ENCODE measurements at regions not wholly inside any gene's neighbourhood (a gene's known extent, or its start where the extent isn't known, plus 50 kb on each side); places are given as distances from the start of the nearest gene placed in this dataset.

DNA sequence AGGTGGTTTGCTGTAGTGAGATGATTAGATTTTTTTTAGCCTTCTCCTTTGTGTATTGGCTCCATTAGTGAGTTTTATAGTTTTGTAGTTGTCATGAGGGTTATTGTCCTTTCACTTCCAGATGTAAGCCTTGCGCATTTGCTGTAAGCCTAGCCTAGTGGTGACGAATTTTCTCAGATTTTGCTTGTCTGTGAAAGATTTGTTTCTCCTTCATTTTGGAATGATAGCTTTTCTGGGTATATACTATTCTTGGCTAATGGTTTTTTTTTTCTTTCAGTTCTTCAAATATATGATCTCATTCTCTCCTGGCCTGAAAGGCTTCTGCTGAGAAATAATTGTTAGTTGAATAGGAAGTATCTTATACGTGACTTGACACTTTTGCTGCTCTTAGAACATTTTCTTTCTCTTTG, 166.5 kb upstream of the THRB start:
- in situ Hi-C loops (cut with MboI) = no loop called here
- no peaks in the 10 kb centered on the region for H3F3A ChIP-seq (ENCODE audit: insufficient read depth)
- TF ChIP-seq EZH2 (IDR thresholded peaks at IDR 0.05; ENCODE audit: insufficient read depth, poor library complexity, severe bottlenecking) (no peak), EZH2phosphoT487 (IDR thresholded peaks at IDR 0.05; ENCODE audit: insufficient read depth, low read depth) (no peak)
- H3K27me3 ChIP-seq (replicated peaks; ENCODE audit: insufficient read depth) = no peaks in the 10 kb centered on the region
- H3K9ac ChIP-seq = no peak overlapping the region
- H3K4me3 ChIP-seq = no peak overlapping the region
- no peak overlapping the region for H3K27ac ChIP-seq
- H2AFZ ChIP-seq = no peak overlapping the region
- no peaks in the 10 kb centered on the region for H3K79me2 ChIP-seq (ENCODE audit: insufficient read depth)
- no peak overlapping the region for H3K4me2 ChIP-seq (ENCODE audit: unreplicated experiment)
- H3K4me1 ChIP-seq (ENCODE audit: insufficient read depth) = no peaks in the 10 kb centered on the region
- H4K20me1 ChIP-seq (ENCODE audit: insufficient read depth) = no peaks in the 10 kb centered on the region
- no peaks in the 10 kb centered on the region for H3K36me3 ChIP-seq (ENCODE audit: low read depth)
- DNase-seq = no peak
- WGBS, 2 experiments (ENCODE audit: low coverage in 1 of 2, low lambda C conversion rate in 2 of 2, missing lambda C conversion rate in 2 of 2) = 96 to 99% methylated on average over 3 of the region's 3 CpGs
- H3K9me2 ChIP-seq (ENCODE audit: insufficient read depth) = no peaks in the 10 kb centered on the region
- H3K9me3 ChIP-seq (ENCODE audit: low read depth) = no peaks in the 10 kb centered on the region

DNA sequence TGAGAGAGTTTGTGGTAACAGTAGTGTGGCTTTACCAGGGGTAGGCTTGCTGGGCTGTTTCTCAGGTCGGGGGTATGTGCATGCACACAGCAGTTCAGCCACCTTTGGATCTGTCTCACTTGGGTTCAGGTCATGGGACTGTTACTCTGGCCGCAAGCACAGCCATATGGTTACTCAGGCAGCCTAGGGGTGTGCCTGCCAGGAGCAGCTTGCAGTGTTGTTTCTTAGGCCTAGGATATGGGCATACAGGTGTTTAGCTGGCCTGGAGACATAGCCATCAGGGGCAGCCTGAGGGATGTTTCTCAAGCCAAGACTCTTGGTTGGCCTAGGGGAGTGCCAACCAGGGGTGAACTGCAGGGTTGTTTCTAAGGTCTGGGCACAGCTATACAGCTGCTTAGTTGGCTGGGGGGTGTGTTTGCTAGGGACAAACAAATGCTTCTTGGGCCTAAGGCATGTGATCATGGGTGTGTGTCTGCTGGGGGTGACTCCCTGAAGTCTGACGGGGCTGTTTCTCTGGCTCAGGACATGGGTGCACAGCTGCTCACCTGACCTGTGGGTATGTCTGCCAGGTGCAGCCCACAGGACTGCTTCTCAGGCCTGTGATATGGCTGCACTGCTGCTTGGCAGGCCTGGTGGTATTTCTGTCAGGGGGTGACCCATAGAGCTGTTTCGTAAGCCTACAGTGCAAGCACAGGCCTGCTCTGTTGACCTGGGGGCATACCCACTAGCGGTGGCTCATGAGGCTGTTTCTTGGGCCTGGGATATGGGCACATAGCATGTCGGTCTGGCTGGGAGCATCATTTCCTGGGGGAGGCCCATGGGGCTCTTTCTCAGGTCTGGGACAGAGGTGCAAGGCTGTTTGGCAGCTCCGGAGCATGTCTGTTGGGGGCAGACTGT, 168.0 kb upstream of the THRB start:
- H3K36me3 ChIP-seq (ENCODE audit: low read depth) = no peaks in the 10 kb centered on the region
- H3F3A ChIP-seq (ENCODE audit: insufficient read depth) = no peaks in the 10 kb centered on the region
- H3K4me1 ChIP-seq (ENCODE audit: insufficient read depth) = no peaks in the 10 kb centered on the region
- no peaks in the 10 kb centered on the region for H3K9me3 ChIP-seq (ENCODE audit: low read depth)
- in situ Hi-C loops (cut with MboI) = no loop called here
- H3K27me3 ChIP-seq (replicated peaks; ENCODE audit: insufficient read depth) = no peaks in the 10 kb centered on the region
- no peak overlapping the region for H3K4me3 ChIP-seq
- H4K20me1 ChIP-seq (ENCODE audit: insufficient read depth) = no peaks in the 10 kb centered on the region
- DNase-seq = no peak
- 86 to 90% methylated on average over 7 of the region's 7 CpGs for WGBS, 2 experiments (ENCODE audit: low coverage in 1 of 2, low lambda C conversion rate in 2 of 2, missing lambda C conversion rate in 2 of 2)
- no peaks in the 10 kb centered on the region for H3K79me2 ChIP-seq (ENCODE audit: insufficient read depth)
- H3K27ac ChIP-seq = no peak overlapping the region
- no peak overlapping the region for H3K9ac ChIP-seq
- no peak overlapping the region for H3K4me2 ChIP-seq (ENCODE audit: unreplicated experiment)
- TF ChIP-seq EZH2 (IDR thresholded peaks at IDR 0.05; ENCODE audit: insufficient read depth, poor library complexity, severe bottlenecking) = no peak
- no peak for TF ChIP-seq EZH2phosphoT487 (IDR thresholded peaks at IDR 0.05; ENCODE audit: insufficient read depth, low read depth)
- H3K9me2 ChIP-seq (ENCODE audit: insufficient read depth) = no peaks in the 10 kb centered on the region
- H2AFZ ChIP-seq = no peak overlapping the region

DNA sequence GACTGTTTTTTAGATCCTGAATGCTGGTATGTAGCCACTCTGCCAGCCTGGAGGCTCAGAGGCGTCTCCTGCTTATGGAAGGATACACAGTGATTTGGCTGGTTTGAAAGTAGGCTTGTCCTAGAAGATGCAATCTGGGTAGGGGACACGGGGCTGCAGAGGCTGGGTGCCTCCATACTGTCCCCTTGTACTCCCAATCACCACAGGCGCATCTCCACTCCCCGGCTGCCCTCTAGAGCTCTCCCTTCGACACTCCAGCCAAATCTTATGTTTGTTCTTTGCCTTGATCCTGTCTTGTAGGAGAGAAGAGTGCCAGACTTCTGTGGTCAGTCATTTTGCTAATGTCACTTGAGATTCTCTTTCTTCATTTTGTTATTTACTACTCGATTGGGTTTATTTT, 168.8 kb upstream of the THRB start:
- Histone ChIP-seq H3K4me3 (no peak overlapping the region), H3K36me3 (ENCODE audit: low read depth) (no peaks in the 10 kb centered on the region), H3K27me3 (replicated peaks; ENCODE audit: insufficient read depth) (no peaks in the 10 kb centered on the region), H4K20me1 (ENCODE audit: insufficient read depth) (no peaks in the 10 kb centered on the region), H3K9me3 (ENCODE audit: low read depth) (no peaks in the 10 kb centered on the region), H2AFZ (no peak overlapping the region), H3F3A (ENCODE audit: insufficient read depth) (no peaks in the 10 kb centered on the region), H3K9me2 (ENCODE audit: insufficient read depth) (no peaks in the 10 kb centered on the region), H3K4me1 (ENCODE audit: insufficient read depth) (no peaks in the 10 kb centered on the region), H3K79me2 (ENCODE audit: insufficient read depth) (no peaks in the 10 kb centered on the region), H3K9ac (no peak overlapping the region), H3K27ac (no peak overlapping the region), H3K4me2 (ENCODE audit: unreplicated experiment) (no peak overlapping the region)
- DNase-seq = no peak
- TF ChIP-seq EZH2 (IDR thresholded peaks at IDR 0.05; ENCODE audit: insufficient read depth, poor library complexity, severe bottlenecking) (no peak), EZH2phosphoT487 (IDR thresholded peaks at IDR 0.05; ENCODE audit: insufficient read depth, low read depth) (no peak)
- in situ Hi-C loops (cut with MboI) = no loop called here
- WGBS, 2 experiments (ENCODE audit: low coverage in 1 of 2, low lambda C conversion rate in 2 of 2, missing lambda C conversion rate in 2 of 2) = 90 to 94% methylated on average over 5 to 6 of the region's 6 CpGs

DNA sequence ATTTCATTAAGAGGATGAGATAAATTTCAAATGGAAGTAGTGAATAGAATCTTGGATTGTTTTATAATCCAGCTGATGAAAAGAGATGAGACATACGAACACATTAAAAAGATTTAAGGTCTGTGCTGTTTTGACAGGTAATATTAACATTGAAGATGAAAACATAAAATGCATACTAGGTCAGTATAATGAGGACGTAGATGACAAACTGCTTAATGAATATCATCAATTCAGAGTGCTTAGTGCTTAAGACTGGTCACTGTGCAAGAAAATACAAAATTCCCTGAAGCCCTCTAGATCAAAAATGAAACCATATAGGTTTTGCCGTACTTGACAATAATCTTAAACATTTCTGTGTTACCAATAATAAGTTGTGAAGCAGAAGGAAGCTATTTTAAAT, 173.4 kb upstream of the THRB start:
- H3K9me3 ChIP-seq (ENCODE audit: low read depth) = no peaks in the 10 kb centered on the region
- no peak overlapping the region for H3K27ac ChIP-seq
- in situ Hi-C loops (cut with MboI) = no loop called here
- H2AFZ ChIP-seq = no peak overlapping the region
- H3K27me3 ChIP-seq (replicated peaks; ENCODE audit: insufficient read depth) = no peaks in the 10 kb centered on the region
- H3K4me3 ChIP-seq = no peak overlapping the region
- no peak overlapping the region for H3K9ac ChIP-seq
- H3K79me2 ChIP-seq (ENCODE audit: insufficient read depth) = no peaks in the 10 kb centered on the region
- H3F3A ChIP-seq (ENCODE audit: insufficient read depth) = no peaks in the 10 kb centered on the region
- no peaks in the 10 kb centered on the region for H4K20me1 ChIP-seq (ENCODE audit: insufficient read depth)
- no peak for TF ChIP-seq EZH2phosphoT487 (IDR thresholded peaks at IDR 0.05; ENCODE audit: insufficient read depth, low read depth)
- H3K4me2 ChIP-seq (ENCODE audit: unreplicated experiment) = no peak overlapping the region
- no peaks in the 10 kb centered on the region for H3K36me3 ChIP-seq (ENCODE audit: low read depth)
- WGBS, 2 experiments (ENCODE audit: low coverage in 1 of 2, low lambda C conversion rate in 2 of 2, missing lambda C conversion rate in 2 of 2) = 89 to 94% methylated on average over 3 of the region's 3 CpGs
- no peaks in the 10 kb centered on the region for H3K9me2 ChIP-seq (ENCODE audit: insufficient read depth)
- no peaks in the 10 kb centered on the region for H3K4me1 ChIP-seq (ENCODE audit: insufficient read depth)
- DNase-seq = no peak

Measured in GM23248 (cell line).